ENCODE measurements at regions not wholly inside any gene's neighbourhood (a gene's known extent, or its start where the extent isn't known, plus 50 kb on each side); places are given as distances from the start of the nearest gene placed in this dataset.

DNA sequence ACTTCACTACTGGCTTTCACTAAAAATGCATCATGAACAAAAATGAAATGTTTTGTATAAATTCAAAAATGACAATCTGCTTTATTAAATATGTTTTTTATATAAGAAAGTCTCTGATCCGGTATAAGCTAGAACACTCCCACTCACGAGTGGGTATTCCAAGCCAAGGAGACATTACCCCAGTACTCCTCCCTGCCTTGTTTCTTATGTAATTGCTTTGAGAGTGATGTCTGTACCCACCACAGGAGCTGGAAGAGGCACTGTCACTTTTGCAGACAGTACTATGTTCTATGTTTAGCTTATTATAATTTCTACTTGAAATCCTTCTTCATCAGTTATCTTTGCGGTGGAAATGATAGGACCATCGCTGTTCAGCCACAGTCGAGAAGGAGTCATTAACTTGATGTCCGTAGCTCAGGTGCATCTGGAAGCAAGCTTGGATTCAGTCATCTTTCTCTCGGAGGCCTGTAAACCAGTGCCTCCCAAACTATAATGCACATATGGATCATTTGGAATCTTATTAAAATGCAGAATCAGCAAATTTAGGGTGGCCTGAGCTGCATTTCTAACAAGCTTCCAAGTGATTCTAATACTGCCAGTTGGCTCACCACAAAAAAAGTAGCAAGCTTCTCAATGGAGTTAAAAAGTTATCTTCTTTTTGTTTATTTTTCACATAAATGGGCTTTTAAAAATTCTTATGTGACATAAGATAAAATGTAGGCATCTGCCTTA lies 396.4 kb downstream of the GRIA2 start:
- no peak overlapping the region for H3K4me3 ChIP-seq (ENCODE audit: low read depth, low read length)
- TF ChIP-seq, protein P1, sequence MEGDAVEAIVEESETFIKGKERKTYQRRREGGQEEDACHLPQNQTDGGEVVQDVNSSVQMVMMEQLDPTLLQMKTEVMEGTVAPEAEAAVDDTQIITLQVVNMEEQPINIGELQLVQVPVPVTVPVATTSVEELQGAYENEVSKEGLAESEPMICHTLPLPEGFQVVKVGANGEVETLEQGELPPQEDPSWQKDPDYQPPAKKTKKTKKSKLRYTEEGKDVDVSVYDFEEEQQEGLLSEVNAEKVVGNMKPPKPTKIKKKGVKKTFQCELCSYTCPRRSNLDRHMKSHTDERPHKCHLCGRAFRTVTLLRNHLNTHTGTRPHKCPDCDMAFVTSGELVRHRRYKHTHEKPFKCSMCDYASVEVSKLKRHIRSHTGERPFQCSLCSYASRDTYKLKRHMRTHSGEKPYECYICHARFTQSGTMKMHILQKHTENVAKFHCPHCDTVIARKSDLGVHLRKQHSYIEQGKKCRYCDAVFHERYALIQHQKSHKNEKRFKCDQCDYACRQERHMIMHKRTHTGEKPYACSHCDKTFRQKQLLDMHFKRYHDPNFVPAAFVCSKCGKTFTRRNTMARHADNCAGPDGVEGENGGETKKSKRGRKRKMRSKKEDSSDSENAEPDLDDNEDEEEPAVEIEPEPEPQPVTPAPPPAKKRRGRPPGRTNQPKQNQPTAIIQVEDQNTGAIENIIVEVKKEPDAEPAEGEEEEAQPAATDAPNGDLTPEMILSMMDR (IDR thresholded peaks at IDR 0.05; ENCODE audit: insufficient read depth, low read depth, low read length) = no peak
- DNase-seq (ENCODE audit: low read depth) = no peak

DNA sequence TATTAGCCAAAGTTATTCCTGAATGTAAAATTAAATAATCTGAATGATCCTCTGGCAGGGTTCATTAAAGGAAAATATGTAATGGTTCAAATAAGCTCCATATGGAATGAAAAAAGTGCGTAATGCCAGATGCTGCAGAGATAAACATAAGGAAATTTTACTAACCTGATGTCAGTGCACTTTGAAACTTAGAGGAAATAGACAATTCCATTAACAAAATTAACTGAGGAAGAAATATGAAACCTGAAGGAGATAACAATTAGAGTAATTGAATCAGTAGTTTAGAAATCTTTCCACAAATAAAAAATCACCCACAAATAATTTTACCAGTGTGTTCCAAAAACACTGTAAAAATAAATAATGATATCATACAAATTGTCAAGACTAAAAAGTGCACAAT lies 387.5 kb downstream of the GRIA2 start:
- TF ChIP-seq, protein P1 (IDR thresholded peaks at IDR 0.05; ENCODE audit: insufficient read depth, low read depth, low read length) = no peak
- no peak for DNase-seq (ENCODE audit: low read depth)
- H3K4me3 ChIP-seq (ENCODE audit: low read depth, low read length) = no peak overlapping the region

DNA sequence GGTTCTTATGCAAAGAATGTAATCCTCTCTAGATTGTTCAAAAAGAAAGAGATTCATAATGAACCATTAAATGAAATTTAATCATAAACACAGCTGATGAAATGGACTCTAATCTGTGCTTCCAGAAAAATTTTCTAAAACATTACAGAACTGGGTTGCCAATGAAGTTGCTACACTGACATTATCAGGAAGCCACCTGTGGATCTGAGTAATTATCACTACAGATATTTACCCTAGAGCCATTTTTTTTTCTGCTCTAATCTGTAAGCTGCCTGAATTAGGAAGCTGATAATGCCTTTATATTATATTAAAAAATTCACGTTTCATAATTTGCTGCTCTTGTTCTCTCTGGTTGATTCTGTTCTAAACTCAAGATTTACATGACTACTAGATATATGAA lies 380.1 kb downstream of the GRIA2 start:
- TF ChIP-seq, protein P1 (IDR thresholded peaks at IDR 0.05; ENCODE audit: insufficient read depth, low read depth, low read length) = no peak
- DNase-seq (ENCODE audit: low read depth) = no peak
- H3K4me3 ChIP-seq (ENCODE audit: low read depth, low read length) = no peak overlapping the region

DNA sequence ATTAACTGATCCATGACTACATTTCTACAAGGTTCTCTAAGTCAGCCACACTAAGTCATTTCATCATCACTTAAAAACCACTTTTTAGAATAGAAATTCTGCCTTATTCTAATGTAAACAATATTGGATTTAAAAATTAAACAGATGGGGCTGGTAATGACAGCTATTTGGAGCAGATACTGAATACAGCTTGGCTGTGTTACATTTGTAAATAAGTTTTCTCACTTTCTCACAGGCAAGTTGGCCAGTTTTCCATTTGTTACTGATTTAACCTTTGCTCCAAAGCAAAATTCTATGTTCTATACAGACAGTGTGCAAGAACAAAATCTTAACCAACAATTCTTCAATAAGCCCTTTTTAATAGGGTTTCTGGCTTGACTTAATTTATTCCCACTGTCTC lies 370.7 kb downstream of the GRIA2 start:
- no peak overlapping the region for H3K4me3 ChIP-seq (ENCODE audit: low read depth, low read length)
- no peak for DNase-seq (ENCODE audit: low read depth)
- TF ChIP-seq, protein P1 (IDR thresholded peaks at IDR 0.05; ENCODE audit: insufficient read depth, low read depth, low read length) = no peak

DNA sequence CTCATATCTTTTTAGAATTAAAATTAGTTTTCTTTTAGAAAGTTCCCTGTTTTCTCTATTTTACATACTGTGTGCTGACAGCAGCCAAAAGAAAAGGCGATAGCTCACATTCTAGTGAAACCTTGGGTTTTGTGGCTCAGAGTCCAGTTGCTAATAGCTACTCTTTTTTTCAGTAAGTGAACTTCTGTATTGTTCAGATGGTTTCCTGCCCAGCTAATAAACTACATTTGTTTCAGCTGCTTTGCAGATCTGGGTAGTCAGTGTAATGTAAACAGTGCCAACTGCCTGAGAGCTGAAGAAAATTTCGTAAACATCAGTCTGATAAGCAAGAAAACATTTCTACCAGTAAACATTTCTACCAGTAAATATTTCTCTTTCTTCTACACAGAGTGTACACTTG lies 370.2 kb downstream of the GRIA2 start:
- TF ChIP-seq, protein P1 (IDR thresholded peaks at IDR 0.05; ENCODE audit: insufficient read depth, low read depth, low read length) = no peak
- no peak overlapping the region for H3K4me3 ChIP-seq (ENCODE audit: low read depth, low read length)
- no peak for DNase-seq (ENCODE audit: low read depth)

DNA sequence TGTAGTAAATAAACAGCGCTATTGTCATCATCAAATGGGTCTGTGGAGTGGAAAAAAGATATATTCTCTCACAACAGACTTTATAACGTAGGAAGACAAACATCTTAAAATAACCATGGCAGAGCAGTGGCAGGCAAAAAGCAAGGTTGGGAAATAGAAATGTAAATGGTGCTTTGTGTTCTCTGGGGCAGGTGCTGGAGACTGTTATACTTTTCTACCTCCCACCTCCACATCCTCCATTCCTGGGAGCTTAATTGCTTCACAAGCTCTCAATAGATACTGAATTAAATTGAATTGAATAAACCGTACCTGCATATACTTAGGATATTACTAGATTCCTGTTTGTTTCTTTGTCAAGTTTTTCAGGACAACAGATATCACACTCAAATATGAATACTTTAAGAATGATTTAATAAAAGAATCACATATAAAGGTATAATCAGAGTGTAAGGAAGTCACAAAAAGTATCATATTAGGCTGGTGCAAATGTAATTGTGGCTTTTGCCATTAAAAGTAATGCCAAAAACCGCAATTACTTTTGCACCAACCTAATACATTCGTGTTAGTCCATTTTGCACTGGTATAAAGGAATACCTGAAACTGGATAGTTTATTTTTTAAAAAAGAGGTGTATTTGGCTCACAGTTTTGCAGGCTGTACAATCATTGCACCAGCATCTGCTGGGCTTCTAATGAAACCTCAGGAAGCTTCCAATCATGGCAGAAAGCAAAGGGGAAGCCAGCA lies 367.3 kb downstream of the GRIA2 start:
- H3K4me3 ChIP-seq (ENCODE audit: low read depth, low read length) = no peak overlapping the region
- no peak for DNase-seq (ENCODE audit: low read depth)
- TF ChIP-seq, protein P1 (IDR thresholded peaks at IDR 0.05; ENCODE audit: insufficient read depth, low read depth, low read length) = no peak
